Astrocyte of the spinal cord (primary cell): ENCODE measurements at regions not wholly inside any gene's neighbourhood (a gene's known extent, or its start where the extent isn't known, plus 50 kb on each side); places are given as distances from the start of the nearest gene placed in this dataset.

Source experiments
- DNase-seq: peaks from one replicate; pipeline ENCODE4 v3.0.0; 2011; ENCODE audit warnings: low read depth, low spot score
- H3K4me3 ChIP-seq: 2 replicates; pipeline ENCODE4 v1.5.1; 2011; ENCODE audit warnings: low read depth, mild to moderate bottlenecking, low read length, moderate library complexity
- CTCF ChIP-seq: IDR thresholded peaks from 2 replicates; pipeline ENCODE4 v1.5.1; 2012; ENCODE audit warnings: low read depth, mild to moderate bottlenecking, low read length, inconsistent platforms
- in situ Hi-C: cut with HindIII; loops from 2 replicates; pipeline ENCODE4 v1.10.0; 2017; ENCODE audit warnings: low sequenced_read_pairs

- TF ChIP-seq CTCF = no peak
- DNase-seq = no peak
- no peak overlapping the region for H3K4me3 ChIP-seq
- in situ Hi-C loops = no loop called here
Observed at GRCh38 chr6:6866656-6867403, 240.9 kb upstream of the RREB1 start.

GRCh38 chr6:6867404-6867799, 240.4 kb upstream of the RREB1 start:
- no peak for TF ChIP-seq CTCF
- DNase-seq = no peak
- no peak overlapping the region for H3K4me3 ChIP-seq
- in situ Hi-C loops = no loop called here

- no peak for DNase-seq
- no peak for TF ChIP-seq CTCF
- in situ Hi-C loops = no loop called here
- H3K4me3 ChIP-seq = no peak overlapping the region
Observed at GRCh38 chr6:6869094-6869493, 238.7 kb upstream of the RREB1 start.

- no peak for TF ChIP-seq CTCF
- in situ Hi-C loops = no loop called here
- DNase-seq = no peak
Observed at GRCh38 chr6:6870921-6871320, 236.8 kb upstream of the RREB1 start.

GRCh38 chr6:6872459-6873344, 235.1 kb upstream of the RREB1 start:
- in situ Hi-C loops = no loop called here

More at GRCh38 chr6:6870921-6871320, 236.8 kb upstream of the RREB1 start:
- H3K4me3 ChIP-seq = no peak overlapping the region

GRCh38 chr6:6873778-6874177, 234.0 kb upstream of the RREB1 start:
- DNase-seq = no peak
- no peak overlapping the region for H3K4me3 ChIP-seq
- TF ChIP-seq CTCF = no peak
- in situ Hi-C loops = no loop called here

More at GRCh38 chr6:6872459-6873344, 235.1 kb upstream of the RREB1 start:
- no peak for DNase-seq
- no peak for TF ChIP-seq CTCF
- no peak overlapping the region for H3K4me3 ChIP-seq
